H1 (cell line): ENCODE measurements at regions not wholly inside any gene's neighbourhood (a gene's known extent, or its start where the extent isn't known, plus 50 kb on each side); places are given as distances from the start of the nearest gene placed in this dataset.

Experiments used
- CTCF ChIA-PET: fragments of 300-600 bp; sonication (Branson Sonifier 250); formaldehyde crosslinking; loops from one replicate; lab custom pipeline; 2021; ENCODE audit not compliant: partially characterized antibody; lab: Charles Lee
- POLR2A ChIA-PET: fragments of 300-600 bp; sonication (Branson Sonifier 250); formaldehyde crosslinking; loops from one replicate; lab custom pipeline; 2021; ENCODE audit warnings: inconsistent platforms; ENCODE audit not compliant: partially characterized antibody; lab: Charles Lee
- DNase-seq, 2 experiments: peaks; one replicate each; pipeline versions ENCODE4 v3.0.0 to v3.0.0-alpha.2; 2010 to 2022; ENCODE audit warnings: low spot score in 2 of 2, low read depth in 1 of 2, mixed read lengths in 1 of 2
- FAIRE-seq: peaks from 2 replicates; lab custom pipeline; 2011; peaks lifted over from hg19 to GRCh38; lab: Jason Lieb, UNC
- H2AFZ ChIP-seq: 2 replicates; pipeline ENCODE4 v1.8.1; 2012; ENCODE audit warnings: low read length, inconsistent platforms
- H2AK5ac ChIP-seq: 2 replicates; pipeline ENCODE4 v1.6.1; 2013; ENCODE audit warnings: low read depth, low read length
- H2BK120ac ChIP-seq: replicated peaks from 2 replicates; pipeline ENCODE3; 2013; ENCODE audit warnings: low read depth, low read length, inconsistent platforms
- H2BK12ac ChIP-seq: 2 replicates; pipeline ENCODE4 v1.6.1; 2013; ENCODE audit warnings: low read depth, low read length
- H2BK15ac ChIP-seq: 2 replicates; pipeline ENCODE4 v1.6.1; 2013; ENCODE audit warnings: low read length
- H2BK20ac ChIP-seq: 2 replicates; pipeline ENCODE4 v1.6.1; 2013; ENCODE audit warnings: low read length
- H2BK5ac ChIP-seq: 2 replicates; pipeline ENCODE4 v1.6.1; 2013; ENCODE audit warnings: low read depth, low read length
- H3K14ac ChIP-seq: 2 replicates; pipeline ENCODE4 v1.6.1; 2013; ENCODE audit warnings: inconsistent platforms; ENCODE audit not compliant: insufficient read length
- H3K18ac ChIP-seq: 2 replicates; pipeline ENCODE4 v1.6.1; 2013; ENCODE audit warnings: low read length; ENCODE audit errors: extremely low read depth
- H3K23ac ChIP-seq: 2 replicates; pipeline ENCODE4 v1.6.1; 2013; ENCODE audit warnings: inconsistent platforms; ENCODE audit not compliant: insufficient read length
- H3K23me2 ChIP-seq: 2 replicates; pipeline ENCODE4 v1.6.1; 2013; ENCODE audit warnings: low read depth, low read length
- H3K27ac ChIP-seq: 2 replicates; pipeline ENCODE4 v1.6.1; 2011; ENCODE audit warnings: low read depth, low read length, inconsistent platforms
- H3K27me3 ChIP-seq, 4 experiments: replicated peaks in 1 of 4; 1 replicate in 1 of 4; 2 replicates in 3 of 4; pipeline versions ENCODE4 v1.6.1 to v1.8.1; 2011 to 2013; ENCODE audit warnings: low read length in 3 of 4, mild to moderate bottlenecking in 3 of 4, inconsistent platforms in 2 of 4, mixed read lengths in 2 of 4, moderate library complexity in 1 of 4; ENCODE audit not compliant: control insufficient read depth in 3 of 4, insufficient read depth in 3 of 4; ENCODE audit errors: extremely low read depth in 1 of 4
- H3K36me3 ChIP-seq, 4 experiments: 2 replicates each; pipeline versions ENCODE4 v1.6.1 to v1.8.1; 2011 to 2013; ENCODE audit warnings: mild to moderate bottlenecking in 4 of 4, low read length in 3 of 4, moderate library complexity in 2 of 4, control low read depth in 1 of 4, inconsistent platforms in 1 of 4; ENCODE audit not compliant: insufficient read depth in 4 of 4, control insufficient read depth in 2 of 4
- H3K4ac ChIP-seq: replicated peaks from 2 replicates; pipeline ENCODE3; 2013; ENCODE audit warnings: low read length, low read depth, mixed read lengths, inconsistent platforms; ENCODE audit not compliant: insufficient read length
- H3K4me1 ChIP-seq, 4 experiments: replicated peaks in 1 of 4; 1 replicate in 1 of 4; 2 replicates in 3 of 4; pipeline versions ENCODE4 v1.6.1 to v1.8.1; 2011 to 2013; ENCODE audit warnings: low read length in 3 of 4, inconsistent platforms in 2 of 4, mixed read lengths in 1 of 4; ENCODE audit not compliant: insufficient read depth in 4 of 4, control insufficient read depth in 3 of 4
- H3K4me2 ChIP-seq, 2 experiments: 2 replicates each; pipeline versions ENCODE4 v1.6.1 to v1.8.1; 2011 to 2013; ENCODE audit warnings: low read depth in 2 of 2, low read length in 2 of 2, control low read depth in 1 of 2, inconsistent platforms in 1 of 2, mild to moderate bottlenecking in 1 of 2; ENCODE audit not compliant: insufficient read depth in 1 of 2
- H3K4me3 ChIP-seq, 4 experiments: fragments of 200-600, 300-600 bp in 1 of 4; sonication (generic), shearing (Covaris generic), sonication (Bioruptor Twin) in 1 of 4; 2 replicates each; pipeline versions ENCODE4 v1.5.1 to v1.8.1; 2011 to 2016; ENCODE audit warnings: low read length in 4 of 4, low read depth in 3 of 4, control low read depth in 2 of 4, inconsistent platforms in 2 of 4, mild to moderate bottlenecking in 2 of 4, mixed read lengths in 1 of 4, moderate library complexity in 1 of 4; ENCODE audit not compliant: insufficient read depth in 2 of 4; ENCODE audit errors: extremely low read depth in 1 of 4
- H3K56ac ChIP-seq: replicated peaks from 2 replicates; pipeline ENCODE3; 2013; ENCODE audit warnings: low read depth, mild to moderate bottlenecking, mixed read lengths, low read length, inconsistent platforms; ENCODE audit not compliant: insufficient read length
- H3K79me1 ChIP-seq: 2 replicates; pipeline ENCODE4 v1.6.1; 2013; ENCODE audit warnings: low read depth, low read length, control low read depth
- H3K79me2 ChIP-seq, 2 experiments: 2 replicates each; pipeline versions ENCODE4 v1.6.1 to v1.8.1; 2012 to 2013; ENCODE audit warnings: low read length in 2 of 2, mild to moderate bottlenecking in 2 of 2, inconsistent platforms in 1 of 2; ENCODE audit not compliant: insufficient read depth in 2 of 2, control insufficient read depth in 1 of 2
- H3K9ac ChIP-seq, 4 experiments: replicated peaks in 1 of 4; 1 replicate in 1 of 4; 2 replicates in 3 of 4; pipeline versions ENCODE4 v1.6.1 to v1.8.1; 2011 to 2013; ENCODE audit warnings: low read depth in 3 of 4, low read length in 3 of 4, control low read depth in 2 of 4, mild to moderate bottlenecking in 2 of 4, moderate library complexity in 2 of 4, inconsistent platforms in 1 of 4; ENCODE audit errors: extremely low read depth in 1 of 4
- H3K9me3 ChIP-seq, 2 experiments: 2 replicates each; pipeline versions ENCODE4 v1.6.1 to v1.8.1; 2012 to 2013; ENCODE audit warnings: mild to moderate bottlenecking in 2 of 2, moderate library complexity in 2 of 2, control low read depth in 1 of 2, inconsistent platforms in 1 of 2, low read depth in 1 of 2, low read length in 1 of 2, mixed read lengths in 1 of 2; ENCODE audit not compliant: insufficient read depth in 2 of 2
- H4K20me1 ChIP-seq, 2 experiments: replicated peaks in 1 of 2; 2 replicates each; pipeline versions ENCODE3 to v1.8.1; 2011 to 2013; ENCODE audit warnings: inconsistent platforms in 2 of 2, low read length in 2 of 2, mild to moderate bottlenecking in 1 of 2; ENCODE audit not compliant: insufficient read depth in 2 of 2, control insufficient read depth in 1 of 2
- H4K5ac ChIP-seq: 2 replicates; pipeline ENCODE4 v1.6.1; 2013; ENCODE audit warnings: low read length, low read depth, mixed read lengths, inconsistent platforms; ENCODE audit not compliant: insufficient read length
- H4K8ac ChIP-seq: 2 replicates; pipeline ENCODE4 v1.8.0; 2013; ENCODE audit warnings: mild to moderate bottlenecking, moderate library complexity, low read length, inconsistent platforms; ENCODE audit not compliant: insufficient read depth; ENCODE audit errors: extremely low read depth
- H4K91ac ChIP-seq: replicated peaks from 2 replicates; pipeline ENCODE3; 2013; ENCODE audit warnings: low read length, mixed read lengths, inconsistent platforms; ENCODE audit not compliant: insufficient read length
- KDM1A ChIP-seq: fragments of 200-600, 300-600 bp; sonication (generic); IDR thresholded peaks from 2 replicates; pipeline ENCODE4 v1.7.1; 2016; ENCODE audit warnings: mild to moderate bottlenecking, low read length, borderline replicate concordance
- POU5F1 ChIP-seq: IDR thresholded peaks from 2 replicates; pipeline ENCODE4 v1.6.1; 2011; ENCODE audit warnings: low read depth, mild to moderate bottlenecking, low read length, moderate library complexity
- SIX5 ChIP-seq: IDR thresholded peaks from 2 replicates; pipeline ENCODE4 v1.6.1; 2011; ENCODE audit warnings: mild to moderate bottlenecking, low read depth, low read length
- SUZ12 ChIP-seq: fragments of 200-600 bp; sonication (generic); IDR thresholded peaks from 2 replicates; pipeline ENCODE4 v1.6.1; 2012; ENCODE audit warnings: mild to moderate bottlenecking, inconsistent platforms, low read length, moderate library complexity, mixed read lengths
- TCF12 ChIP-seq: IDR thresholded peaks from 2 replicates; pipeline ENCODE4 v1.6.1; 2011; ENCODE audit warnings: low read depth, mild to moderate bottlenecking, low read length
- WGBS, 2 experiments: shearing (Covaris generic) in 1 of 2; methylation state at CpG; one replicate each; pipeline versions ENCODE4 v1.1.6 to v1.1.7; 2013 to 2015; ENCODE audit warnings: low lambda C conversion rate in 2 of 2, mixed read lengths in 2 of 2, inconsistent platforms in 1 of 2, low coverage in 1 of 2, missing lambda C conversion rate in 1 of 2; ENCODE audit not compliant: insufficient replicate concordance in 2 of 2, insufficient coverage in 1 of 2, insufficient read length in 1 of 2; ENCODE audit errors: extremely low coverage in 1 of 2, missing lambda C conversion rate in 1 of 2; 5-methylcytosine and 5-hydroxymethylcytosine counted together

DNA sequence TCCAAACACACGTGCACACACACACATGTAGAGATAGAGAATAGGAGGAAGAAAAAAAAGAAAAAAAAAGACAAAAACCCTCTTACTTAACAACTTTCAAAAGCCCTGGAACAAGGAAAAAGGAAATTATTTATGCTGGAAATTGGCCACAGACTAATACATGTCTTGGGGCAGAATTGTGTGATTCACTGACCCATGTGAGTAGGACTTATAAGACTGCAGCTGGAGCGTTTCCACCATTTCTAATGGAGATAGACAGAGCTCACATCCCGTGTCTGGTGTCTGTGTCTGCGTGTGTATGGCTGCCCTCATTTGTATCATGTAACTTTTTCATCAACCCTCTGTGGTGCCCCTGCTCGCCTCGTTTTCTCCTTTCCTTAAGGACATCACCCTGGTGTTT is 99.8 kb upstream of the PDE10A start:
- ChIA-PET CTCF (interaction anchor here (2.7 kb wide), 1 partner anchor 8 kb away, joined by 11 read pairs; no protein-coding TSS in a partner anchor), POLR2A (no interaction called here)
- Histone ChIP-seq H4K5ac (no peak overlapping the region), H3K79me2 (no peaks in the 10 kb centered on the region), H3K27me3 (no peaks in the 10 kb centered on the region), H3K56ac (no peak overlapping the region), H3K23ac (no peak overlapping the region), H3K9ac (no peak overlapping the region), H3K9me3 (no peaks in the 10 kb centered on the region), H3K4me1 (no peaks in the 10 kb centered on the region), H3K27ac (no peak overlapping the region), H3K4me3 (no peak overlapping the region), H3K14ac (no peak overlapping the region), H2BK120ac (no peak overlapping the region), H2BK12ac (no peak overlapping the region), H2BK15ac (no peak overlapping the region), H3K79me1 (no peaks in the 10 kb centered on the region), H3K23me2 (no peaks in the 10 kb centered on the region), H2AK5ac (no peak overlapping the region), H2BK20ac (no peak overlapping the region), H3K18ac (no peak overlapping the region), H2AFZ (no peak overlapping the region), H2BK5ac (no peak overlapping the region), H4K8ac (no peak overlapping the region), H4K91ac (no peak overlapping the region), H3K36me3 (no peaks in the 10 kb centered on the region), H3K4ac (no peak overlapping the region), H3K4me2 (no peak overlapping the region), H4K20me1 (no peaks in the 10 kb centered on the region)
- no peak for DNase-seq
- WGBS, 2 experiments, result 76% methylated on average over 6 of the region's 6 CpGs; no CpG with 5 or more reads in 1 of the 2 experiments
- TF ChIP-seq SIX5, result no peak
- TF ChIP-seq KDM1A, result no peak
- no peak for TF ChIP-seq TCF12
- TF ChIP-seq POU5F1, result no peak
- TF ChIP-seq SUZ12, result no peak
- no peak for FAIRE-seq
